ENCODE measurements at regions not wholly inside any gene's neighbourhood (a gene's known extent, or its start where the extent isn't known, plus 50 kb on each side); places are given as distances from the start of the nearest gene placed in this dataset.

- no peak for DNase-seq (ENCODE audit: low read depth in 3 of 3, low spot score in 1 of 3)
These were observed 90.9 kb downstream of the ZNF280B start for GRCh38 chr22:22417495-22418162.

- DNase-seq (ENCODE audit: low read depth in 3 of 3, low spot score in 1 of 3), result no peak
These were observed 90.4 kb downstream of the ZNF280B start for GRCh38 chr22:22418163-22418549.

- no peak for DNase-seq (ENCODE audit: low read depth in 3 of 3, low spot score in 1 of 3)
These were observed 89.6 kb downstream of the ZNF280B start for GRCh38 chr22:22418957-22419356.

GRCh38 chr22:22420580-22420979, 88.0 kb downstream of the ZNF280B start:
- no peak for DNase-seq (ENCODE audit: low read depth in 3 of 3, low spot score in 1 of 3)

GRCh38 chr22:22421392-22421791, 87.2 kb downstream of the ZNF280B start:
- DNase-seq (ENCODE audit: low read depth in 3 of 3, low spot score in 1 of 3), result no peak

- peak in 2 of 3 donors; percentile 5 to 49 for DNase-seq (ENCODE audit: low read depth in 3 of 3, low spot score in 1 of 3)
These were observed 85.9 kb downstream of the ZNF280B start for GRCh38 chr22:22422629-22423112.

GRCh38 chr22:22423681-22424080, 84.9 kb downstream of the ZNF280B start:
- no peak for DNase-seq (ENCODE audit: low read depth in 3 of 3, low spot score in 1 of 3)

GRCh38 chr22:22424210-22424800, 84.2 kb downstream of the ZNF280B start:
- DNase-seq (ENCODE audit: low read depth in 3 of 3, low spot score in 1 of 3), result no peak

- no peak for DNase-seq (ENCODE audit: low read depth in 3 of 3, low spot score in 1 of 3)
These were observed 83.6 kb downstream of the ZNF280B start for GRCh38 chr22:22424956-22425355.

- DNase-seq (ENCODE audit: low read depth in 3 of 3, low spot score in 1 of 3), result no peak
These were observed 83.2 kb downstream of the ZNF280B start for GRCh38 chr22:22425356-22425755.

- no peak for DNase-seq (ENCODE audit: low read depth in 3 of 3, low spot score in 1 of 3)
These were observed 82.5 kb downstream of the ZNF280B start for GRCh38 chr22:22425783-22426624.

GRCh38 chr22:22427542-22428065, 80.9 kb downstream of the ZNF280B start:
- no peak for DNase-seq (ENCODE audit: low read depth in 3 of 3, low spot score in 1 of 3)

GRCh38 chr22:22428222-22429098, 80.1 kb downstream of the ZNF280B start:
- no peak for DNase-seq (ENCODE audit: low read depth in 3 of 3, low spot score in 1 of 3)

- no peak for DNase-seq (ENCODE audit: low read depth in 3 of 3, low spot score in 1 of 3)
These were observed 79.0 kb downstream of the ZNF280B start for GRCh38 chr22:22429369-22430108.

GRCh38 chr22:22430111-22430820, 78.3 kb downstream of the ZNF280B start:
- DNase-seq (ENCODE audit: low read depth in 3 of 3, low spot score in 1 of 3), result no peak

GRCh38 chr22:22431271-22432220, 77.0 kb downstream of the ZNF280B start:
- peak; percentile 2 to 18 (median 8) for DNase-seq (ENCODE audit: low read depth in 3 of 3, low spot score in 1 of 3)

GRCh38 chr22:22432479-22432878, 76.1 kb downstream of the ZNF280B start:
- no peak for DNase-seq (ENCODE audit: low read depth in 3 of 3, low spot score in 1 of 3)

- no peak for DNase-seq (ENCODE audit: low read depth in 3 of 3, low spot score in 1 of 3)
These were observed 75.6 kb downstream of the ZNF280B start for GRCh38 chr22:22432937-22433336.
